Memory B cell (primary cell): ENCODE measurements at regions not wholly inside any gene's neighbourhood (a gene's known extent, or its start where the extent isn't known, plus 50 kb on each side); places are given as distances from the start of the nearest gene placed in this dataset.
"Not testable (repeated sequence)": the region's sequence is repeated elsewhere in the genome, so short reads cannot be mapped to it uniquely, and the experiment has no call there.

ENCODE experiments used
- ATAC-seq: fragments of 150-1000 bp; cut with Tn5 transposase; 2 replicates; pipeline ENCODE4 v1.10.0; 2021; ENCODE audit warnings: low read depth, mild to moderate bottlenecking, moderate library complexity
- DNase-seq, 2 donors: peaks; one replicate each; pipeline ENCODE4 v3.0.0; 2022; ENCODE audit warnings: low spot score in 2 of 2
- H3K27ac Mint-ChIP-seq: one replicate; pipeline ENCODE4 v1.8.0; 2022; ENCODE audit warnings: mild to moderate bottlenecking, moderate library complexity, mixed read lengths
- H3K27me3 Mint-ChIP-seq: one replicate; pipeline ENCODE4 v1.8.0; 2022; ENCODE audit warnings: mixed read lengths
- H3K36me3 Mint-ChIP-seq: one replicate; pipeline ENCODE4 v1.8.0; 2022; ENCODE audit warnings: mild to moderate bottlenecking, mixed read lengths
- H3K4me1 Mint-ChIP-seq: one replicate; pipeline ENCODE4 v1.8.0; 2022; ENCODE audit warnings: mixed read lengths
- H3K4me3 Mint-ChIP-seq: one replicate; pipeline ENCODE4 v1.8.0; 2022; ENCODE audit warnings: mild to moderate bottlenecking, moderate library complexity, mixed read lengths
- H3K9me3 Mint-ChIP-seq: one replicate; pipeline ENCODE4 v1.8.0; 2022; ENCODE audit warnings: mixed read lengths

GRCh38 chrX:40530509-40530908, 50.3 kb upstream of the ATP6AP2 start:
- no peak overlapping the region for H3K4me3 Mint-ChIP-seq
- DNase-seq: no peak
- no peak for ATAC-seq
- no peaks in the 10 kb centered on the region for H3K4me1 Mint-ChIP-seq
- peaks cover 5% of the 10 kb centered on the region for H3K27me3 Mint-ChIP-seq
- no peaks in the 10 kb centered on the region for H3K36me3 Mint-ChIP-seq
- H3K27ac Mint-ChIP-seq: no peak overlapping the region
- no peaks in the 10 kb centered on the region for H3K9me3 Mint-ChIP-seq

- DNase-seq (no peak), ATAC-seq (no peak)
- Mint-ChIP-seq H3K36me3 (no peaks in the 10 kb centered on the region), H3K27ac (no peak overlapping the region), H3K9me3 (no peaks in the 10 kb centered on the region), H3K4me3 (no peak overlapping the region), H3K4me1 (no peaks in the 10 kb centered on the region), H3K27me3 (peaks cover 3% of the 10 kb centered on the region)
Observed at GRCh38 chrX:40527543-40527942, 53.2 kb upstream of the ATP6AP2 start.

- ATAC-seq (no peak), DNase-seq (no peak)
- peaks cover 3% of the 10 kb centered on the region for H3K27me3 Mint-ChIP-seq
- H3K9me3 Mint-ChIP-seq: no peaks in the 10 kb centered on the region
- H3K36me3 Mint-ChIP-seq: no peaks in the 10 kb centered on the region
- no peaks in the 10 kb centered on the region for H3K4me1 Mint-ChIP-seq
- no peak overlapping the region for H3K27ac Mint-ChIP-seq
- H3K4me3 Mint-ChIP-seq: no peak overlapping the region
Observed at GRCh38 chrX:40526412-40526811, 54.4 kb upstream of the ATP6AP2 start.

GRCh38 chrX:40525901-40526300, 54.9 kb upstream of the ATP6AP2 start:
- ATAC-seq, H3K4me3 Mint-ChIP-seq, H3K9me3 Mint-ChIP-seq, H3K4me1 Mint-ChIP-seq, H3K27me3 Mint-ChIP-seq, H3K27ac Mint-ChIP-seq, DNase-seq, H3K36me3 Mint-ChIP-seq: not testable (repeated sequence)

- H3K36me3 Mint-ChIP-seq: no peaks in the 10 kb centered on the region
- H3K27me3 Mint-ChIP-seq: peaks cover 3% of the 10 kb centered on the region
- ATAC-seq (no peak), DNase-seq (no peak)
- no peaks in the 10 kb centered on the region for H3K4me1 Mint-ChIP-seq
- no peak overlapping the region for H3K27ac Mint-ChIP-seq
- no peak overlapping the region for H3K4me3 Mint-ChIP-seq
- H3K9me3 Mint-ChIP-seq: no peaks in the 10 kb centered on the region
Observed at GRCh38 chrX:40524423-40524822, 56.3 kb upstream of the ATP6AP2 start.

GRCh38 chrX:40523852-40524251, 56.9 kb upstream of the ATP6AP2 start:
- no peak overlapping the region for H3K27ac Mint-ChIP-seq
- no peaks in the 10 kb centered on the region for H3K4me1 Mint-ChIP-seq
- no peak overlapping the region for H3K4me3 Mint-ChIP-seq
- no peaks in the 10 kb centered on the region for H3K36me3 Mint-ChIP-seq
- no peaks in the 10 kb centered on the region for H3K9me3 Mint-ChIP-seq
- no peak for ATAC-seq
- DNase-seq: no peak
- H3K27me3 Mint-ChIP-seq: peaks cover 3% of the 10 kb centered on the region

- DNase-seq (no peak), ATAC-seq (no peak)
- Mint-ChIP-seq H3K9me3 (no peaks in the 10 kb centered on the region), H3K36me3 (no peaks in the 10 kb centered on the region), H3K4me1 (no peaks in the 10 kb centered on the region), H3K27ac (no peak overlapping the region), H3K27me3 (peaks cover 7% of the 10 kb centered on the region), H3K4me3 (no peak overlapping the region)
Observed at GRCh38 chrX:40521868-40522450, 58.8 kb upstream of the ATP6AP2 start.

- H3K9me3 Mint-ChIP-seq: peaks cover 1% of the 10 kb centered on the region
- no peak for DNase-seq
- H3K36me3 Mint-ChIP-seq: no peaks in the 10 kb centered on the region
- H3K27ac Mint-ChIP-seq: no peak overlapping the region
- H3K4me1 Mint-ChIP-seq: no peaks in the 10 kb centered on the region
- no peak overlapping the region for H3K4me3 Mint-ChIP-seq
- ATAC-seq: no peak
- H3K27me3 Mint-ChIP-seq: peaks cover 9% of the 10 kb centered on the region
Observed at GRCh38 chrX:40514376-40514775, 66.4 kb upstream of the ATP6AP2 start.

GRCh38 chrX:40513835-40514234, 66.9 kb upstream of the ATP6AP2 start:
- Mint-ChIP-seq H3K36me3 (no peaks in the 10 kb centered on the region), H3K27ac (no peak overlapping the region), H3K4me3 (no peak overlapping the region), H3K4me1 (no peaks in the 10 kb centered on the region), H3K9me3 (peaks cover 1% of the 10 kb centered on the region), H3K27me3 (peaks cover 11% of the 10 kb centered on the region)
- ATAC-seq: no peak
- DNase-seq: no peak

- H3K4me1 Mint-ChIP-seq: no peaks in the 10 kb centered on the region
- H3K27me3 Mint-ChIP-seq: peaks cover 7% of the 10 kb centered on the region
- no peak for DNase-seq
- H3K9me3 Mint-ChIP-seq: peaks cover 1% of the 10 kb centered on the region
- ATAC-seq: no peak
- H3K36me3 Mint-ChIP-seq: no peaks in the 10 kb centered on the region
- no peak overlapping the region for H3K4me3 Mint-ChIP-seq
- H3K27ac Mint-ChIP-seq: no peak overlapping the region
Observed at GRCh38 chrX:40513012-40513411, 67.8 kb upstream of the ATP6AP2 start.

- Mint-ChIP-seq H3K4me1 (no peaks in the 10 kb centered on the region), H3K4me3 (no peak overlapping the region), H3K9me3 (peaks cover 1% of the 10 kb centered on the region), H3K27me3 (peaks cover 7% of the 10 kb centered on the region), H3K27ac (no peak overlapping the region), H3K36me3 (no peaks in the 10 kb centered on the region)
- no peak for DNase-seq
- ATAC-seq: no peak
Observed at GRCh38 chrX:40511258-40511657, 69.5 kb upstream of the ATP6AP2 start.

- Mint-ChIP-seq H3K27ac (no peak overlapping the region), H3K36me3 (no peaks in the 10 kb centered on the region), H3K4me1 (no peaks in the 10 kb centered on the region), H3K27me3 (peaks cover 6% of the 10 kb centered on the region), H3K4me3 (no peak overlapping the region), H3K9me3 (peaks cover 1% of the 10 kb centered on the region)
- ATAC-seq: no peak
- DNase-seq: no peak
Observed at GRCh38 chrX:40508560-40508959, 72.2 kb upstream of the ATP6AP2 start.

GRCh38 chrX:40506201-40506985, 74.4 kb upstream of the ATP6AP2 start:
- Mint-ChIP-seq H3K27ac (no peak overlapping the region), H3K9me3 (peaks cover 1% of the 10 kb centered on the region), H3K4me3 (no peak overlapping the region), H3K36me3 (no peaks in the 10 kb centered on the region), H3K4me1 (no peaks in the 10 kb centered on the region), H3K27me3 (peaks cover 8% of the 10 kb centered on the region)
- ATAC-seq (no peak), DNase-seq (no peak)

- H3K27me3 Mint-ChIP-seq: peaks cover 5% of the 10 kb centered on the region
- H3K4me1 Mint-ChIP-seq: no peaks in the 10 kb centered on the region
- H3K9me3 Mint-ChIP-seq: no peaks in the 10 kb centered on the region
- no peak for ATAC-seq
- no peaks in the 10 kb centered on the region for H3K36me3 Mint-ChIP-seq
- H3K27ac Mint-ChIP-seq: no peak overlapping the region
- DNase-seq: no peak
- H3K4me3 Mint-ChIP-seq: no peak overlapping the region
Observed at GRCh38 chrX:40504801-40505605, 75.8 kb upstream of the ATP6AP2 start.
